Fibroblast of lung (primary cell): ENCODE measurements at regions not wholly inside any gene's neighbourhood (a gene's known extent, or its start where the extent isn't known, plus 50 kb on each side); places are given as distances from the start of the nearest gene placed in this dataset.
"Not testable (repeated sequence)": the region's sequence is repeated elsewhere in the genome, so short reads cannot be mapped to it uniquely, and the experiment has no call there.

Source experiments
- DNase-seq, 2 donors: peaks; one replicate each; pipeline versions ENCODE4 v3.0.0 to v3.0.0-alpha.2; 2010; ENCODE audit warnings: low read depth in 2 of 2
- H2AFZ ChIP-seq: 2 replicates; pipeline ENCODE4 v1.5.1; 2012; ENCODE audit warnings: low read length, control low read depth, inconsistent platforms
- H3K27ac ChIP-seq: 2 replicates; pipeline ENCODE4 v1.5.1; 2011; ENCODE audit warnings: low read length, control low read depth; ENCODE audit not compliant: insufficient read depth
- H3K27me3 ChIP-seq: 2 replicates; pipeline ENCODE4 v1.5.1; 2011; ENCODE audit warnings: mild to moderate bottlenecking, low read length; ENCODE audit not compliant: control insufficient read depth, insufficient read depth
- H3K36me3 ChIP-seq: 2 replicates; pipeline ENCODE4 v1.5.1; 2011; ENCODE audit warnings: low read length; ENCODE audit not compliant: control insufficient read depth, insufficient read depth
- H3K4me1 ChIP-seq: 2 replicates; pipeline ENCODE4 v1.5.1; 2011; ENCODE audit warnings: low read length; ENCODE audit not compliant: control insufficient read depth, insufficient read depth; ENCODE audit errors: extremely low read depth
- H3K4me2 ChIP-seq: 2 replicates; pipeline ENCODE4 v1.5.1; 2011; ENCODE audit warnings: low read length, control low read depth; ENCODE audit not compliant: insufficient read depth; ENCODE audit errors: extremely low read depth
- H3K4me3 ChIP-seq, 4 experiments: fragments of 200-600 bp in 1 of 4; sonication (generic) in 1 of 4; replicated peaks in 1 of 4; 2 replicates each; pipeline ENCODE4 v1.5.1; 2011 to 2016; ENCODE audit warnings: low read length in 4 of 4, low read depth in 3 of 4, mild to moderate bottlenecking in 3 of 4, control low read depth in 2 of 4, inconsistent platforms in 1 of 4, mixed read lengths in 1 of 4; ENCODE audit not compliant: insufficient read depth in 1 of 4; ENCODE audit errors: control extremely low read depth in 1 of 4
- H3K79me2 ChIP-seq: 2 replicates; pipeline ENCODE4 v1.5.1; 2012; ENCODE audit warnings: mild to moderate bottlenecking, low read length, inconsistent platforms; ENCODE audit not compliant: control insufficient read depth, insufficient read depth
- H3K9ac ChIP-seq: 2 replicates; pipeline ENCODE4 v1.5.1; 2011; ENCODE audit warnings: mild to moderate bottlenecking, low read length, control low read depth; ENCODE audit not compliant: insufficient read depth
- H3K9me3 ChIP-seq: 2 replicates; pipeline ENCODE4 v1.5.1; 2012; ENCODE audit warnings: low read depth, low read length; ENCODE audit not compliant: control insufficient read depth, insufficient read depth
- H4K20me1 ChIP-seq: 2 replicates; pipeline ENCODE4 v1.5.1; 2011; ENCODE audit warnings: low read length; ENCODE audit not compliant: control insufficient read depth, insufficient read depth; ENCODE audit errors: extremely low read depth
- EZH2 ChIP-seq: IDR thresholded peaks from 2 replicates; pipeline ENCODE4 v1.5.1; 2012; ENCODE audit warnings: low read length, control low read depth, mild to moderate bottlenecking; ENCODE audit errors: missing control alignments
- TF ChIP-seq, protein P1 (sequence below), 2 donors: IDR thresholded peaks in 1 of 2; conservative IDR thresholded peaks in 1 of 2; 1 replicate in 1 of 2; 2 replicates in 1 of 2; pipeline ENCODE4 v1.5.1; 2011 to 2012; ENCODE audit warnings: low read length in 2 of 2, control low read depth in 1 of 2, inconsistent platforms in 1 of 2, low read depth in 1 of 2, mild to moderate bottlenecking in 1 of 2

DNA sequence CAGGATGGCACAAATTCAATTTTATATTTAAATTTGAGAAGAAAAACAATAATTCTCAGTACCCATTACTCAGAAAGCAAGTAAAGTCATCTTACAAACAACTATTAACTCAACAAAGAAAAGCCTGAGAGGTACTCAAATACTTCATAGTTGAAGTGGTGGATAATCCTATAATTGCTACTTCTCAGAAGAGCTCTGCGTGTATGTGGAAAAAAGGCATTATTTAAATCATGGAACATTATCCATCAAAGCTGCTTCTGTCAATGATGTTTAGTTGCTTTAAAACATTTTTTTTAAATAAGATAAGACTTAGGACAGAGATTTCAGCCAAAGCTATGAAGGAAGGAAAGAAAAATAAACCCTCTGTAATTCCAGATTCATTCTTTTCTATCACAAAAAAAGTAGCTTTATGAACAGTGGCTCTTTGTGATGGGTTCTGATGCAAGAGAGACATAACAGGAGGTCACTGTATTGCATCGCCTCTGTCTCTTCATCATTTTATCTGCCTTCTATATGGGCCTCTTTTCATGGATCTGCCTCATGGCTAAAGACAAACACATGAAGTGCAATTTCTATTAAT is 367.9 kb upstream of the SLC35B3 start:
- no peaks in the 10 kb centered on the region for H3K36me3 ChIP-seq
- DNase-seq: no peak
- H3K4me3 ChIP-seq: no peak overlapping the region
- no peak overlapping the region for H3K4me2 ChIP-seq
- H4K20me1 ChIP-seq: no peaks in the 10 kb centered on the region
- no peak overlapping the region for H3K27ac ChIP-seq
- TF ChIP-seq EZH2: no peak
- TF ChIP-seq, protein P1, sequence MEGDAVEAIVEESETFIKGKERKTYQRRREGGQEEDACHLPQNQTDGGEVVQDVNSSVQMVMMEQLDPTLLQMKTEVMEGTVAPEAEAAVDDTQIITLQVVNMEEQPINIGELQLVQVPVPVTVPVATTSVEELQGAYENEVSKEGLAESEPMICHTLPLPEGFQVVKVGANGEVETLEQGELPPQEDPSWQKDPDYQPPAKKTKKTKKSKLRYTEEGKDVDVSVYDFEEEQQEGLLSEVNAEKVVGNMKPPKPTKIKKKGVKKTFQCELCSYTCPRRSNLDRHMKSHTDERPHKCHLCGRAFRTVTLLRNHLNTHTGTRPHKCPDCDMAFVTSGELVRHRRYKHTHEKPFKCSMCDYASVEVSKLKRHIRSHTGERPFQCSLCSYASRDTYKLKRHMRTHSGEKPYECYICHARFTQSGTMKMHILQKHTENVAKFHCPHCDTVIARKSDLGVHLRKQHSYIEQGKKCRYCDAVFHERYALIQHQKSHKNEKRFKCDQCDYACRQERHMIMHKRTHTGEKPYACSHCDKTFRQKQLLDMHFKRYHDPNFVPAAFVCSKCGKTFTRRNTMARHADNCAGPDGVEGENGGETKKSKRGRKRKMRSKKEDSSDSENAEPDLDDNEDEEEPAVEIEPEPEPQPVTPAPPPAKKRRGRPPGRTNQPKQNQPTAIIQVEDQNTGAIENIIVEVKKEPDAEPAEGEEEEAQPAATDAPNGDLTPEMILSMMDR (conservative IDR thresholded peaks at IDR 0.05 in 1 of 2, IDR thresholded peaks at IDR 0.05 in 1 of 2; ENCODE audit: low read depth in 1 of 2, low read length in 2 of 2): no peak
- H3K9ac ChIP-seq: no peak overlapping the region
- H2AFZ ChIP-seq: no peak overlapping the region
- no peaks in the 10 kb centered on the region for H3K9me3 ChIP-seq
- H3K79me2 ChIP-seq: no peaks in the 10 kb centered on the region
- no peaks in the 10 kb centered on the region for H3K27me3 ChIP-seq
- H3K4me1 ChIP-seq: no peaks in the 10 kb centered on the region

- H3K4me2 ChIP-seq, H3K27ac ChIP-seq, DNase-seq, H3K9me3 ChIP-seq, H3K36me3 ChIP-seq, H2AFZ ChIP-seq, H3K4me1 ChIP-seq, H3K79me2 ChIP-seq, H3K27me3 ChIP-seq, H3K9ac ChIP-seq, H3K4me3 ChIP-seq, H4K20me1 ChIP-seq: not testable (repeated sequence)
These were observed 367.1 kb upstream of the SLC35B3 start for GRCh38 chr6:8802397-8802796.

GRCh38 chr6:8794420-8794819 is 359.1 kb upstream of the SLC35B3 start:
- no peak overlapping the region for H3K4me3 ChIP-seq
- H3K36me3 ChIP-seq: no peaks in the 10 kb centered on the region
- H3K4me2 ChIP-seq: no peak overlapping the region
- H3K4me1 ChIP-seq: no peaks in the 10 kb centered on the region
- H3K79me2 ChIP-seq: no peaks in the 10 kb centered on the region
- no peak overlapping the region for H3K9ac ChIP-seq
- H3K9me3 ChIP-seq: no peaks in the 10 kb centered on the region
- DNase-seq: no peak
- H4K20me1 ChIP-seq: no peaks in the 10 kb centered on the region
- no peak overlapping the region for H3K27ac ChIP-seq
- no peaks in the 10 kb centered on the region for H3K27me3 ChIP-seq
- TF ChIP-seq EZH2: no peak
- TF ChIP-seq, protein P1 (conservative IDR thresholded peaks at IDR 0.05 in 1 of 2, IDR thresholded peaks at IDR 0.05 in 1 of 2; ENCODE audit: low read depth in 1 of 2, low read length in 2 of 2): no peak
- no peak overlapping the region for H2AFZ ChIP-seq
